H1 (cell line): ENCODE measurements at regions not wholly inside any gene's neighbourhood (a gene's known extent, or its start where the extent isn't known, plus 50 kb on each side); places are given as distances from the start of the nearest gene placed in this dataset.

ENCODE experiments used
- NRF1 ChIP-seq: IDR thresholded peaks from 2 replicates; pipeline ENCODE4 v1.6.1; 2011; ENCODE audit warnings: mild to moderate bottlenecking, low read depth, low read length, improper control_type of control experiment
- TAF1 ChIP-seq: IDR thresholded peaks from 2 replicates; pipeline ENCODE4 v1.6.1; 2011; ENCODE audit warnings: mild to moderate bottlenecking, low read depth, low read length

DNA sequence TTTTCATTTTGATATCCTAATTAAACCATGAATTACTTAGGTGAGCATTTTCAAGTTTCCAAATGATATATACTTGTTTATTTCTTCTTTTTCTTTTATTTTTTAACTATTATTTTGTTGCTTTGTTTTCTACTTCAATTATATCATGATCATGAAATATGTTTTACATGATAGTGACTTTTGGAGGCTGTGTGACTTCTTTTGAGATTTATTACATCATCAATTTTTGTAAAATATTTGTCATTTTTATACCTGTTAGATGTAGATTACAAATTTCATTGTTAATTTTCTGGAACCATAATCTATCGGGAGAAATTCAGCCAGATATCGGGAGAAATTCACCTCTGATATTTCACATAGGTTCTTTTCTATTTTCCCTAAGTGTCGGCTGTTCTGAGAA lies 228.6 kb downstream of the RAD51AP2 start (continued):
- TF ChIP-seq NRF1 (no peak), TAF1 (no peak)
